Kidney (tissue), 13 donors: ENCODE measurements at regions not wholly inside any gene's neighbourhood (a gene's known extent, or its start where the extent isn't known, plus 50 kb on each side); places are given as distances from the start of the nearest gene placed in this dataset.

ENCODE experiments used
- DNase-seq, 5 donors: peaks; one replicate each; pipeline ENCODE4 v3.0.0-alpha.2; 2013 to 2020
- FAIRE-seq: peaks from 2 replicates; lab custom pipeline; 2012; peaks lifted over from hg19 to GRCh38; lab: Jason Lieb, UNC
- H3K27ac ChIP-seq, 2 donors: one replicate each; pipeline ENCODE4 v1.7.0; 2013; ENCODE audit warnings: low read depth in 2 of 2, low read length in 2 of 2, inconsistent platforms in 1 of 2
- H3K27me3 ChIP-seq: one replicate; pipeline ENCODE4 v1.7.1; 2013; ENCODE audit warnings: low read length, inconsistent platforms; ENCODE audit not compliant: control insufficient read depth, insufficient read depth
- H3K36me3 ChIP-seq, 3 donors: one replicate each; pipeline versions ENCODE4 v1.7.0 to v1.7.1; 2013; ENCODE audit warnings: low read length in 3 of 3, control low read depth in 1 of 3, inconsistent platforms in 1 of 3; ENCODE audit not compliant: insufficient read depth in 3 of 3, control insufficient read depth in 2 of 3
- H3K4me1 ChIP-seq, 3 donors: one replicate each; pipeline versions ENCODE4 v1.7.0 to v1.7.1; 2013; ENCODE audit warnings: low read length in 3 of 3, inconsistent platforms in 1 of 3, low read depth in 1 of 3; ENCODE audit not compliant: control insufficient read depth in 2 of 3, insufficient read depth in 2 of 3
- H3K4me3 ChIP-seq, 3 donors: one replicate each; pipeline versions ENCODE4 v1.7.0 to v1.8.1; 2013; ENCODE audit warnings: low read length in 3 of 3, control low read depth in 1 of 3, inconsistent platforms in 1 of 3
- H3K9ac ChIP-seq, 3 donors: one replicate each; pipeline versions ENCODE4 v1.7.0 to v1.7.1; 2013; ENCODE audit warnings: low read length in 3 of 3, control low read depth in 1 of 3, inconsistent platforms in 1 of 3
- H3K9me3 ChIP-seq, 3 donors: one replicate each; pipeline versions ENCODE4 v1.7.0 to v1.7.1; 2013; ENCODE audit warnings: low read length in 3 of 3, control low read depth in 1 of 3, inconsistent platforms in 1 of 3; ENCODE audit not compliant: control insufficient read depth in 2 of 3, insufficient read depth in 1 of 3
- intact Hi-C: fragments of 100-400 bp; cut with DNase I; formaldehyde crosslinking; loops from one replicate; pipeline ENCODE4 v1.11.1; 2022
- TF ChIP-seq, protein P1 (sequence below): IDR thresholded peaks from 3 replicates; pipeline ENCODE4 v1.5.1; 2012; ENCODE audit warnings: mild to moderate bottlenecking, moderate library complexity, borderline replicate concordance; ENCODE audit not compliant: insufficient read depth; ENCODE audit errors: extremely low read depth
- donor health status: control.
- donor health status: control.
- donor health status: control.
- donor health status: control.
- donor health status: control.
- donor health status: DM: yes; HTN: yes; CAD: no.
- donor health status: Normal renal cell carcinoma (clear cell type).

GRCh38 chrX:122241959-122242358, 942.1 kb upstream of the GRIA3 start:
- FAIRE-seq = no peak

GRCh38 chrX:122244080-122244479, 940.0 kb upstream of the GRIA3 start:
- TF ChIP-seq, protein P1, sequence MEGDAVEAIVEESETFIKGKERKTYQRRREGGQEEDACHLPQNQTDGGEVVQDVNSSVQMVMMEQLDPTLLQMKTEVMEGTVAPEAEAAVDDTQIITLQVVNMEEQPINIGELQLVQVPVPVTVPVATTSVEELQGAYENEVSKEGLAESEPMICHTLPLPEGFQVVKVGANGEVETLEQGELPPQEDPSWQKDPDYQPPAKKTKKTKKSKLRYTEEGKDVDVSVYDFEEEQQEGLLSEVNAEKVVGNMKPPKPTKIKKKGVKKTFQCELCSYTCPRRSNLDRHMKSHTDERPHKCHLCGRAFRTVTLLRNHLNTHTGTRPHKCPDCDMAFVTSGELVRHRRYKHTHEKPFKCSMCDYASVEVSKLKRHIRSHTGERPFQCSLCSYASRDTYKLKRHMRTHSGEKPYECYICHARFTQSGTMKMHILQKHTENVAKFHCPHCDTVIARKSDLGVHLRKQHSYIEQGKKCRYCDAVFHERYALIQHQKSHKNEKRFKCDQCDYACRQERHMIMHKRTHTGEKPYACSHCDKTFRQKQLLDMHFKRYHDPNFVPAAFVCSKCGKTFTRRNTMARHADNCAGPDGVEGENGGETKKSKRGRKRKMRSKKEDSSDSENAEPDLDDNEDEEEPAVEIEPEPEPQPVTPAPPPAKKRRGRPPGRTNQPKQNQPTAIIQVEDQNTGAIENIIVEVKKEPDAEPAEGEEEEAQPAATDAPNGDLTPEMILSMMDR = no peak
- FAIRE-seq (no peak), DNase-seq (no peak)
- Histone ChIP-seq H3K9ac (no peak overlapping the region), H3K36me3 (no peaks in the 10 kb centered on the region), H3K9me3 (no peaks in the 10 kb centered on the region), H3K27me3 (no peaks in the 10 kb centered on the region), H3K4me3 (no peak overlapping the region), H3K4me1 (no peaks in the 10 kb centered on the region), H3K27ac (no peak overlapping the region)
- intact Hi-C loops = no loop called here

More at GRCh38 chrX:122241959-122242358, 942.1 kb upstream of the GRIA3 start:
- no peak for DNase-seq
- Histone ChIP-seq H3K4me3 (no peak overlapping the region), H3K36me3 (no peaks in the 10 kb centered on the region), H3K4me1 (no peaks in the 10 kb centered on the region), H3K27ac (no peak overlapping the region), H3K9me3 (no peaks in the 10 kb centered on the region), H3K9ac (no peak overlapping the region), H3K27me3 (no peaks in the 10 kb centered on the region)
- intact Hi-C loops = no loop called here
- TF ChIP-seq, protein P1 = no peak

DNA sequence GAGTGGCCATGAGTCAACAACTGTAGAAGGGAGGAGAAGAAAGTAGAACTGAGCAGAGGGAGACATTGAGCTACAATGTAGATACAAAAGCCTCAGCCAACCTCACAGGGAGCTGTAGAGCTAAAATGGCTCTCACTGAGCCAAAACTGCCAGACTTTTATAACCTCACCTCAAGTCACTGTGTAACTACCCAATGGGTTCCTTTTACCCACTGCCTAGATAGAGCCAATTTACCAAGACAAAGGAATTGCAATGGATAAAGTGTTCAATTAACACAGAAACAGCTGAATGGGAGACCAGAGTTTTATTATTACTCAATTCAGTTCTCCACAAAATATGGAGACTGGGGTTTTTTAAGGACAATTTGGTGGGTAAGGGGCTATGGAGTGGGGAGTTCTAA, 938.9 kb upstream of the GRIA3 start:
- no peaks in the 10 kb centered on the region for H3K36me3 ChIP-seq
- no peaks in the 10 kb centered on the region for H3K4me1 ChIP-seq
- no peak overlapping the region for H3K27ac ChIP-seq
- intact Hi-C loops = no loop called here
- no peak overlapping the region for H3K9ac ChIP-seq
- FAIRE-seq (no peak), DNase-seq (no peak)
- H3K4me3 ChIP-seq = no peak overlapping the region
- no peaks in the 10 kb centered on the region for H3K9me3 ChIP-seq
- TF ChIP-seq, protein P1 = no peak
- H3K27me3 ChIP-seq = no peaks in the 10 kb centered on the region

- no peaks in the 10 kb centered on the region for H3K4me1 ChIP-seq
- no peaks in the 10 kb centered on the region for H3K36me3 ChIP-seq
- H3K27ac ChIP-seq = no peak overlapping the region
- H3K9me3 ChIP-seq = no peaks in the 10 kb centered on the region
- intact Hi-C loops = no loop called here
- FAIRE-seq = no peak
- TF ChIP-seq, protein P1 = no peak
- no peak overlapping the region for H3K9ac ChIP-seq
- H3K27me3 ChIP-seq = no peaks in the 10 kb centered on the region
- no peak for DNase-seq
- H3K4me3 ChIP-seq = no peak overlapping the region
Observed at GRCh38 chrX:122245943-122246342, 938.1 kb upstream of the GRIA3 start.
